ENCODE measurements at regions not wholly inside any gene's neighbourhood (a gene's known extent, or its start where the extent isn't known, plus 50 kb on each side); places are given as distances from the start of the nearest gene placed in this dataset.
"Not testable (repeated sequence)": the region's sequence is repeated elsewhere in the genome, so short reads cannot be mapped to it uniquely, and the experiment has no call there.

DNA sequence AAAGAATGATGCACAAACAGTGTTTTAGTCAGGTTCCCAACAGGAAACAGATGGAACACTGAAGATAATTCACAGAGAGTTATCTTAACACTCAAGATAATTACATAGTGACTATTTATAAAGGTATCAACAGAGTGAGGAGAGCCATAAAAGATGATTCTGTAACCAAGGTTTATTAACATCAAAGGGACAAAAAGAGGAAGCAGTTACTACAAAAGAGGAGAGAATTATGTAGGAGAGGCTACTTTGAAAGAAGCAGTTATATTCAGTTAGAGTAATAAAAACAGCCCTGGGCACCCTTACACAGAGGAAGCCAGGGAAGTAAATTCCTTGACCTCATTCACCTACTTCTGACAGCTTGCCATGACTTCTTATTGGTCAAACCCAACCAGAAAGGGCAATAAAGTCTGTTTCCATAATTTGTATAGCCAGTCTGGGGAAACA is 326.5 kb upstream of the SLC39A10 start:
- intact Hi-C loops (cut with micrococcal nuclease) = no loop called here
- CTCF ChIA-PET = no interaction called here
- no peak for FAIRE-seq

GRCh38 chr2:195329784-195330183 is 327.2 kb upstream of the SLC39A10 start:
- FAIRE-seq; H3K4me3 ChIP-seq (replicated peaks in 1 of 3; ENCODE audit: insufficient read depth in 1 of 3, low read depth in 1 of 3, low read length in 3 of 3); H3K79me2 ChIP-seq (ENCODE audit: control insufficient read depth, insufficient read depth, low read length); H3K36me3 ChIP-seq (ENCODE audit: control insufficient read depth in 2 of 2, extremely low read depth in 1 of 2, insufficient read depth in 2 of 2, low read length in 2 of 2); CTCF ChIA-PET; H2AFZ ChIP-seq (ENCODE audit: low read depth, low read length); BruUV-seq (replicated peaks); DNase-seq (ENCODE audit: low read depth, low spot score); POLR2A ChIA-PET; intact Hi-C loops (cut with micrococcal nuclease); H3K9ac ChIP-seq (replicated peaks; ENCODE audit: extremely low read depth, insufficient read depth, low read length); H3K4me2 ChIP-seq (ENCODE audit: insufficient read depth, low read length); H3K4me1 ChIP-seq (ENCODE audit: control insufficient read depth, extremely low read depth, insufficient read depth, low read length); dilution Hi-C loops (cut with MboI; ENCODE audit: extremely low pct_ligation_motif_present, low sequenced_read_pairs); H3K9me1 ChIP-seq (replicated peaks; ENCODE audit: control insufficient read depth, extremely low read depth, insufficient read depth, low read length); H3K27me3 ChIP-seq (ENCODE audit: control insufficient read depth in 2 of 2, insufficient read depth in 2 of 2, low read length in 2 of 2); H3K27ac ChIP-seq (ENCODE audit: insufficient read depth, low read depth, low read length); H4K20me1 ChIP-seq (replicated peaks; ENCODE audit: control insufficient read depth, extremely low read depth, insufficient read depth, low read length); H3K9me3 ChIP-seq (replicated peaks; ENCODE audit: control insufficient read depth, insufficient read depth, low read length): not testable (repeated sequence)

More for the DNA sequence above, 326.5 kb upstream of the SLC39A10 start:
- H3K4me3 ChIP-seq (replicated peaks in 1 of 3; ENCODE audit: insufficient read depth in 1 of 3, low read depth in 1 of 3, low read length in 3 of 3) = no peak overlapping the region
- no peaks in the 10 kb centered on the region for H3K4me1 ChIP-seq (ENCODE audit: control insufficient read depth, extremely low read depth, insufficient read depth, low read length)
- H3K27me3 ChIP-seq (ENCODE audit: control insufficient read depth in 2 of 2, insufficient read depth in 2 of 2, low read length in 2 of 2) = no peaks in the 10 kb centered on the region
- TF ChIP-seq MYC (IDR thresholded peaks at IDR 0.05; ENCODE audit: low read depth, low read length) (no peak), FOS (IDR thresholded peaks at IDR 0.05; ENCODE audit: borderline replicate concordance, insufficient read depth, low read length) (no peak), GATA2 (IDR thresholded peaks at IDR 0.05; ENCODE audit: insufficient read depth, insufficient read length, low read depth, low read length) (no peak), POLR2A (IDR thresholded peaks at IDR 0.05; ENCODE audit: low read depth, low read length) (no peak), MAX (IDR thresholded peaks at IDR 0.05; ENCODE audit: insufficient read depth, insufficient read length) (no peak), JUN (IDR thresholded peaks at IDR 0.05; ENCODE audit: borderline replicate concordance, insufficient read depth, insufficient read length, low read depth) (no peak), POLR2AphosphoS5 (IDR thresholded peaks at IDR 0.05; ENCODE audit: insufficient read depth, low read depth, low read length) (no peak), EZH2 (IDR thresholded peaks at IDR 0.05; ENCODE audit: borderline replicate concordance, low read depth, low read length, severe bottlenecking) (no peak)
- TF ChIP-seq, protein P1, sequence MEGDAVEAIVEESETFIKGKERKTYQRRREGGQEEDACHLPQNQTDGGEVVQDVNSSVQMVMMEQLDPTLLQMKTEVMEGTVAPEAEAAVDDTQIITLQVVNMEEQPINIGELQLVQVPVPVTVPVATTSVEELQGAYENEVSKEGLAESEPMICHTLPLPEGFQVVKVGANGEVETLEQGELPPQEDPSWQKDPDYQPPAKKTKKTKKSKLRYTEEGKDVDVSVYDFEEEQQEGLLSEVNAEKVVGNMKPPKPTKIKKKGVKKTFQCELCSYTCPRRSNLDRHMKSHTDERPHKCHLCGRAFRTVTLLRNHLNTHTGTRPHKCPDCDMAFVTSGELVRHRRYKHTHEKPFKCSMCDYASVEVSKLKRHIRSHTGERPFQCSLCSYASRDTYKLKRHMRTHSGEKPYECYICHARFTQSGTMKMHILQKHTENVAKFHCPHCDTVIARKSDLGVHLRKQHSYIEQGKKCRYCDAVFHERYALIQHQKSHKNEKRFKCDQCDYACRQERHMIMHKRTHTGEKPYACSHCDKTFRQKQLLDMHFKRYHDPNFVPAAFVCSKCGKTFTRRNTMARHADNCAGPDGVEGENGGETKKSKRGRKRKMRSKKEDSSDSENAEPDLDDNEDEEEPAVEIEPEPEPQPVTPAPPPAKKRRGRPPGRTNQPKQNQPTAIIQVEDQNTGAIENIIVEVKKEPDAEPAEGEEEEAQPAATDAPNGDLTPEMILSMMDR (IDR thresholded peaks at IDR 0.05; ENCODE audit: extremely low read depth in 1 of 2, insufficient read depth in 1 of 2, low read depth in 1 of 2, low read length in 2 of 2) = no peak
- DNase-seq (ENCODE audit: low read depth, low spot score) = no peak
- H3K27ac ChIP-seq (ENCODE audit: insufficient read depth, low read depth, low read length) = no peak overlapping the region
- no peak overlapping the region for H2AFZ ChIP-seq (ENCODE audit: low read depth, low read length)
- H3K4me2 ChIP-seq (ENCODE audit: insufficient read depth, low read length) = no peak overlapping the region
- no peaks in the 10 kb centered on the region for H3K9me1 ChIP-seq (replicated peaks; ENCODE audit: control insufficient read depth, extremely low read depth, insufficient read depth, low read length)
- no peak overlapping the region for H3K9ac ChIP-seq (replicated peaks; ENCODE audit: extremely low read depth, insufficient read depth, low read length)
- POLR2A ChIA-PET = no interaction called here
- H3K79me2 ChIP-seq (ENCODE audit: control insufficient read depth, insufficient read depth, low read length) = no peaks in the 10 kb centered on the region
- dilution Hi-C loops (cut with MboI; ENCODE audit: extremely low pct_ligation_motif_present, low sequenced_read_pairs) = no loop called here
- BruUV-seq (replicated peaks) = no TSS peak
- H3K9me3 ChIP-seq (replicated peaks; ENCODE audit: control insufficient read depth, insufficient read depth, low read length) = no peaks in the 10 kb centered on the region
- H3K36me3 ChIP-seq (ENCODE audit: control insufficient read depth in 2 of 2, extremely low read depth in 1 of 2, insufficient read depth in 2 of 2, low read length in 2 of 2) = no peaks in the 10 kb centered on the region
- no peaks in the 10 kb centered on the region for H4K20me1 ChIP-seq (replicated peaks; ENCODE audit: control insufficient read depth, extremely low read depth, insufficient read depth, low read length)

Measured in endothelial cell of umbilical vein (primary cell).